ENCODE measurements at regions not wholly inside any gene's neighbourhood (a gene's known extent, or its start where the extent isn't known, plus 50 kb on each side); places are given as distances from the start of the nearest gene placed in this dataset.

DNA sequence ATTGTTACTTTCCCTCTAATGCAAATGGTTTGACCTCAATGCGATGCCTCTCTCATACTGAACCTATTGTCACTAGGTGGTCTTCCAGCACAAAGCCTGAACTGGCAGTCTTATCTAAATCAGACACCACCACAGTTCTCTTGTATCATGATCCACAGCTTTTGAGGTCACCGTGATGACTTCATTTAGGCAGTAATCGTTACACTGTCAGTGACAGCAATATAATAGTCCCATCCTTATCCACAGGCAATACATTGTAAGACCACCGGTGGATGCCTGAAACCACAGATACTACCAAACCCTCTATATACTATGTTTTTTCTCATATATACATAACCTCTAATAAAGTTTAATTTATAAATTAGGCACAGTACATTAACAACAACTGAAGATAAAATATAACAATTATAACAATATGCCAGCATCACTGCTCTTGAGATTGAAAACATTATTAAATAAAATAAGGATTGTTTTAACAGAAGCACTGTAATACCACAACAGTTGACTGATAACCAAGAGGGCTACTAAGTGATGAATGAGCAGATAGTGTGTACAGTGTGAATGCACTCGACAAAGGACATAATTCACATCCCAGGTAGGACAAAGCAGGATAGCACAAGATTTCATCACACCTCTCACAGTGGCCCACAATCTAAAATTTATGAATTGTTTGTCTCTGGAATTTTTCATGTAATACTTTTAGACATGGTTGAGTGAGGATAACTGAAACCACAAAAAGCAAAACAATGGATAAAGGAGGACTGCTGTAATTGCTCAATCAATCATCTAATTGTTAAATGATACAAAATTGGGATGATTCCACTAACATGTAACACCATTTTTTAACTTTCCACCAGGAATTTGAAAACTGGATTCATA lies 419.4 kb downstream of the CENPC start:
- TF ChIP-seq EZH2 (IDR thresholded peaks at IDR 0.05; ENCODE audit: low read length), result no peak
- TF ChIP-seq, protein P1, sequence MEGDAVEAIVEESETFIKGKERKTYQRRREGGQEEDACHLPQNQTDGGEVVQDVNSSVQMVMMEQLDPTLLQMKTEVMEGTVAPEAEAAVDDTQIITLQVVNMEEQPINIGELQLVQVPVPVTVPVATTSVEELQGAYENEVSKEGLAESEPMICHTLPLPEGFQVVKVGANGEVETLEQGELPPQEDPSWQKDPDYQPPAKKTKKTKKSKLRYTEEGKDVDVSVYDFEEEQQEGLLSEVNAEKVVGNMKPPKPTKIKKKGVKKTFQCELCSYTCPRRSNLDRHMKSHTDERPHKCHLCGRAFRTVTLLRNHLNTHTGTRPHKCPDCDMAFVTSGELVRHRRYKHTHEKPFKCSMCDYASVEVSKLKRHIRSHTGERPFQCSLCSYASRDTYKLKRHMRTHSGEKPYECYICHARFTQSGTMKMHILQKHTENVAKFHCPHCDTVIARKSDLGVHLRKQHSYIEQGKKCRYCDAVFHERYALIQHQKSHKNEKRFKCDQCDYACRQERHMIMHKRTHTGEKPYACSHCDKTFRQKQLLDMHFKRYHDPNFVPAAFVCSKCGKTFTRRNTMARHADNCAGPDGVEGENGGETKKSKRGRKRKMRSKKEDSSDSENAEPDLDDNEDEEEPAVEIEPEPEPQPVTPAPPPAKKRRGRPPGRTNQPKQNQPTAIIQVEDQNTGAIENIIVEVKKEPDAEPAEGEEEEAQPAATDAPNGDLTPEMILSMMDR (optimal IDR thresholded peaks at IDR 0.05 in 1 of 3, IDR thresholded peaks at IDR 0.05 in 1 of 3, conservative IDR thresholded peaks at IDR 0.05 in 1 of 3; ENCODE audit: extremely low read depth in 1 of 3, insufficient read depth in 2 of 3, low read length in 3 of 3), result no peak

Data from keratinocyte (primary cell).